Liver (tissue), 8 donors: ENCODE measurements at regions not wholly inside any gene's neighbourhood (a gene's known extent, or its start where the extent isn't known, plus 50 kb on each side); places are given as distances from the start of the nearest gene placed in this dataset.

ENCODE experiments used
- DNase-seq: peaks from one replicate; pipeline ENCODE4 v3.0.0-alpha.2; 2017; ENCODE audit warnings: low spot score
- H3K27ac ChIP-seq, 2 donors: one replicate each; pipeline ENCODE4 v1.7.0; 2013; ENCODE audit warnings: inconsistent platforms in 2 of 2, low read length in 2 of 2, control low read depth in 1 of 2, low read depth in 1 of 2, mild to moderate bottlenecking in 1 of 2
- H3K27me3 ChIP-seq, 4 donors: one replicate each; pipeline versions ENCODE4 v1.6.1 to v1.7.0; 2013; ENCODE audit warnings: low read length in 3 of 4, inconsistent platforms in 1 of 4, mild to moderate bottlenecking in 1 of 4, moderate library complexity in 1 of 4; ENCODE audit not compliant: control insufficient read depth in 4 of 4, insufficient read depth in 4 of 4
- H3K36me3 ChIP-seq, 4 donors: one replicate each; pipeline versions ENCODE4 v1.6.1 to v1.7.0; 2013; ENCODE audit warnings: low read length in 3 of 4, mild to moderate bottlenecking in 3 of 4, low read depth in 1 of 4, moderate library complexity in 1 of 4; ENCODE audit not compliant: control insufficient read depth in 4 of 4, insufficient read depth in 3 of 4
- H3K4me1 ChIP-seq, 4 donors: one replicate each; pipeline versions ENCODE4 v1.6.1 to v1.7.0; 2013; ENCODE audit warnings: low read length in 3 of 4, mild to moderate bottlenecking in 3 of 4, moderate library complexity in 1 of 4; ENCODE audit not compliant: control insufficient read depth in 4 of 4, insufficient read depth in 4 of 4
- H3K4me3 ChIP-seq, 3 donors: one replicate each; pipeline versions ENCODE4 v1.6.1 to v1.7.0; 2013; ENCODE audit warnings: low read length in 3 of 3, control low read depth in 1 of 3, low read depth in 1 of 3, mild to moderate bottlenecking in 1 of 3
- H3K9ac ChIP-seq, 2 donors: one replicate each; pipeline ENCODE4 v1.7.0; 2013; ENCODE audit warnings: low read length in 2 of 2, mild to moderate bottlenecking in 2 of 2, moderate library complexity in 2 of 2, control low read depth in 1 of 2, low read depth in 1 of 2
- H3K9me3 ChIP-seq, 4 donors: one replicate each; pipeline versions ENCODE4 v1.6.1 to v1.7.0; 2013; ENCODE audit warnings: low read length in 3 of 4; ENCODE audit not compliant: control insufficient read depth in 4 of 4
- EGR1 ChIP-seq, 2 donors: IDR thresholded peaks; 2 replicates each; pipeline ENCODE4 v1.6.1; 2016 to 2018; ENCODE audit warnings: antibody characterized with exemption in 2 of 2, low read depth in 2 of 2
- FOXA1 ChIP-seq: IDR thresholded peaks from 2 replicates; pipeline ENCODE4 v1.6.1; 2016; ENCODE audit warnings: antibody characterized with exemption
- FOXA2 ChIP-seq: IDR thresholded peaks from 2 replicates; pipeline ENCODE4 v1.6.1; 2016; ENCODE audit warnings: antibody characterized with exemption
- HNF4A ChIP-seq, 2 donors: conservative IDR thresholded peaks; 2 replicates each; pipeline ENCODE4 v1.6.1; 2016; ENCODE audit warnings: antibody characterized with exemption in 2 of 2, mild to moderate bottlenecking in 2 of 2
- HNF4G ChIP-seq: IDR thresholded peaks from 2 replicates; pipeline ENCODE4 v1.6.1; 2016; ENCODE audit warnings: antibody characterized with exemption
- MAX ChIP-seq: IDR thresholded peaks from 2 replicates; pipeline ENCODE4 v1.6.1; 2016; ENCODE audit warnings: antibody characterized with exemption
- NR2F2 ChIP-seq: IDR thresholded peaks from 2 replicates; pipeline ENCODE4 v1.6.1; 2016; ENCODE audit warnings: antibody characterized with exemption
- RXRA ChIP-seq, 2 donors: IDR thresholded peaks; 2 replicates each; pipeline ENCODE4 v1.6.1; 2017 to 2018; ENCODE audit warnings: antibody characterized with exemption in 2 of 2, mild to moderate bottlenecking in 1 of 2
- WGBS: extraction: QIAGEN DNeasy Blood & Tissue Kit; methylation state at CpG from one replicate; pipeline ENCODE4 v1.1.7; 2013; 5-methylcytosine and 5-hydroxymethylcytosine counted together
- TF ChIP-seq, protein P1 (sequence below): IDR thresholded peaks from 2 replicates; pipeline ENCODE4 v1.6.1; 2016; ENCODE audit warnings: antibody characterized with exemption
- TF ChIP-seq, protein P2 (sequence below): fragments of 150-350 bp; IDR thresholded peaks from 2 replicates; pipeline ENCODE4 v1.5.1; 2017; ENCODE audit warnings: improper control_type of control experiment, low read depth, low read length; ENCODE audit not compliant: missing input control
- TF ChIP-seq, protein P3 (sequence below): IDR thresholded peaks from 2 replicates; pipeline ENCODE4 v1.6.1; 2016; ENCODE audit warnings: antibody characterized with exemption, mild to moderate bottlenecking
- donor health status: healthy.
- donor health status: healthy.
- donor health status: healthy.
- donor health status: healthy.
- donor health status: healthy.

- Histone ChIP-seq H3K9me3 (no peaks in the 10 kb centered on the region), H3K36me3 (no peaks in the 10 kb centered on the region), H3K27me3 (no peaks in the 10 kb centered on the region), H3K27ac (no peak overlapping the region), H3K4me1 (peaks cover 0 to 5% (median 0%) of the 10 kb centered on the region in 4 donors), H3K4me3 (no peak overlapping the region), H3K9ac (no peak overlapping the region)
- DNase-seq = no peak
- TF ChIP-seq, protein P1, sequence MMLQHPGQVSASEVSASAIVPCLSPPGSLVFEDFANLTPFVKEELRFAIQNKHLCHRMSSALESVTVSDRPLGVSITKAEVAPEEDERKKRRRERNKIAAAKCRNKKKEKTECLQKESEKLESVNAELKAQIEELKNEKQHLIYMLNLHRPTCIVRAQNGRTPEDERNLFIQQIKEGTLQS = no peak
- TF ChIP-seq FOXA1 (no peak), NR2F2 (no peak), RXRA (IDR thresholded peaks at IDR 0.05) (no peak), EGR1 (IDR thresholded peaks at IDR 0.05; ENCODE audit: low read depth in 2 of 2) (no peak), FOXA2 (no peak)
- TF ChIP-seq, protein P2, sequence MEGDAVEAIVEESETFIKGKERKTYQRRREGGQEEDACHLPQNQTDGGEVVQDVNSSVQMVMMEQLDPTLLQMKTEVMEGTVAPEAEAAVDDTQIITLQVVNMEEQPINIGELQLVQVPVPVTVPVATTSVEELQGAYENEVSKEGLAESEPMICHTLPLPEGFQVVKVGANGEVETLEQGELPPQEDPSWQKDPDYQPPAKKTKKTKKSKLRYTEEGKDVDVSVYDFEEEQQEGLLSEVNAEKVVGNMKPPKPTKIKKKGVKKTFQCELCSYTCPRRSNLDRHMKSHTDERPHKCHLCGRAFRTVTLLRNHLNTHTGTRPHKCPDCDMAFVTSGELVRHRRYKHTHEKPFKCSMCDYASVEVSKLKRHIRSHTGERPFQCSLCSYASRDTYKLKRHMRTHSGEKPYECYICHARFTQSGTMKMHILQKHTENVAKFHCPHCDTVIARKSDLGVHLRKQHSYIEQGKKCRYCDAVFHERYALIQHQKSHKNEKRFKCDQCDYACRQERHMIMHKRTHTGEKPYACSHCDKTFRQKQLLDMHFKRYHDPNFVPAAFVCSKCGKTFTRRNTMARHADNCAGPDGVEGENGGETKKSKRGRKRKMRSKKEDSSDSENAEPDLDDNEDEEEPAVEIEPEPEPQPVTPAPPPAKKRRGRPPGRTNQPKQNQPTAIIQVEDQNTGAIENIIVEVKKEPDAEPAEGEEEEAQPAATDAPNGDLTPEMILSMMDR = no peak
- WGBS = 76% methylated on average over 6 of the region's 6 CpGs
Observed at GRCh38 chr6:126614642-126615504, 275.0 kb downstream of the CENPW start.

DNA sequence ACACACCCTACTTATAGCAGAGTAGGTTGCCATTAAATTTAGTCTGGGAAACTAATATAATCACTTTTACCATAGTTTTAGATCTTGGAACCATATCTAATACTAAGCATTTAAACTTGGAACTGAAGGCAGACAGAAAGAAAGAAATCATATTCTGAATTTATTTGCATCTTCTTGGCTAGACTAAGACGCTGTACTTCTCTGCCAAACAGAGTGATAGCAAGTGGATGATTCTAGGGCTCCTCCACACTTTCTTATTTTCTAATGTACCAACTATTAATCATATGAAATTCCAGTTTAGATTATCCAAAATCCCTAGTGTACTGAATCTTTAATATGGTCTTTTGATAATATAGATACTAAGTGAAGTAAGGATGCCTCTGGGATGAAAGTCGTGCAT, 277.0 kb downstream of the CENPW start:
- Histone ChIP-seq H3K4me1 (peaks cover 0 to 5% (median 0%) of the 10 kb centered on the region in 4 donors), H3K27me3 (no peaks in the 10 kb centered on the region), H3K27ac (no peak overlapping the region), H3K4me3 (no peak overlapping the region), H3K36me3 (no peaks in the 10 kb centered on the region), H3K9ac (no peak overlapping the region), H3K9me3 (no peaks in the 10 kb centered on the region)
- WGBS = 58% methylated on average over 2 of the region's 2 CpGs
- DNase-seq = no peak
- TF ChIP-seq FOXA1 (no peak), HNF4A (conservative IDR thresholded peaks at IDR 0.05) (no peak), MAX (no peak), HNF4G (no peak)
- TF ChIP-seq, protein P3, sequence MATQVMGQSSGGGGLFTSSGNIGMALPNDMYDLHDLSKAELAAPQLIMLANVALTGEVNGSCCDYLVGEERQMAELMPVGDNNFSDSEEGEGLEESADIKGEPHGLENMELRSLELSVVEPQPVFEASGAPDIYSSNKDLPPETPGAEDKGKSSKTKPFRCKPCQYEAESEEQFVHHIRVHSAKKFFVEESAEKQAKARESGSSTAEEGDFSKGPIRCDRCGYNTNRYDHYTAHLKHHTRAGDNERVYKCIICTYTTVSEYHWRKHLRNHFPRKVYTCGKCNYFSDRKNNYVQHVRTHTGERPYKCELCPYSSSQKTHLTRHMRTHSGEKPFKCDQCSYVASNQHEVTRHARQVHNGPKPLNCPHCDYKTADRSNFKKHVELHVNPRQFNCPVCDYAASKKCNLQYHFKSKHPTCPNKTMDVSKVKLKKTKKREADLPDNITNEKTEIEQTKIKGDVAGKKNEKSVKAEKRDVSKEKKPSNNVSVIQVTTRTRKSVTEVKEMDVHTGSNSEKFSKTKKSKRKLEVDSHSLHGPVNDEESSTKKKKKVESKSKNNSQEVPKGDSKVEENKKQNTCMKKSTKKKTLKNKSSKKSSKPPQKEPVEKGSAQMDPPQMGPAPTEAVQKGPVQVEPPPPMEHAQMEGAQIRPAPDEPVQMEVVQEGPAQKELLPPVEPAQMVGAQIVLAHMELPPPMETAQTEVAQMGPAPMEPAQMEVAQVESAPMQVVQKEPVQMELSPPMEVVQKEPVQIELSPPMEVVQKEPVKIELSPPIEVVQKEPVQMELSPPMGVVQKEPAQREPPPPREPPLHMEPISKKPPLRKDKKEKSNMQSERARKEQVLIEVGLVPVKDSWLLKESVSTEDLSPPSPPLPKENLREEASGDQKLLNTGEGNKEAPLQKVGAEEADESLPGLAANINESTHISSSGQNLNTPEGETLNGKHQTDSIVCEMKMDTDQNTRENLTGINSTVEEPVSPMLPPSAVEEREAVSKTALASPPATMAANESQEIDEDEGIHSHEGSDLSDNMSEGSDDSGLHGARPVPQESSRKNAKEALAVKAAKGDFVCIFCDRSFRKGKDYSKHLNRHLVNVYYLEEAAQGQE = no peak
- TF ChIP-seq, protein P1 = no peak
